ENCODE measurements at regions not wholly inside any gene's neighbourhood (a gene's known extent, or its start where the extent isn't known, plus 50 kb on each side); places are given as distances from the start of the nearest gene placed in this dataset.

DNA sequence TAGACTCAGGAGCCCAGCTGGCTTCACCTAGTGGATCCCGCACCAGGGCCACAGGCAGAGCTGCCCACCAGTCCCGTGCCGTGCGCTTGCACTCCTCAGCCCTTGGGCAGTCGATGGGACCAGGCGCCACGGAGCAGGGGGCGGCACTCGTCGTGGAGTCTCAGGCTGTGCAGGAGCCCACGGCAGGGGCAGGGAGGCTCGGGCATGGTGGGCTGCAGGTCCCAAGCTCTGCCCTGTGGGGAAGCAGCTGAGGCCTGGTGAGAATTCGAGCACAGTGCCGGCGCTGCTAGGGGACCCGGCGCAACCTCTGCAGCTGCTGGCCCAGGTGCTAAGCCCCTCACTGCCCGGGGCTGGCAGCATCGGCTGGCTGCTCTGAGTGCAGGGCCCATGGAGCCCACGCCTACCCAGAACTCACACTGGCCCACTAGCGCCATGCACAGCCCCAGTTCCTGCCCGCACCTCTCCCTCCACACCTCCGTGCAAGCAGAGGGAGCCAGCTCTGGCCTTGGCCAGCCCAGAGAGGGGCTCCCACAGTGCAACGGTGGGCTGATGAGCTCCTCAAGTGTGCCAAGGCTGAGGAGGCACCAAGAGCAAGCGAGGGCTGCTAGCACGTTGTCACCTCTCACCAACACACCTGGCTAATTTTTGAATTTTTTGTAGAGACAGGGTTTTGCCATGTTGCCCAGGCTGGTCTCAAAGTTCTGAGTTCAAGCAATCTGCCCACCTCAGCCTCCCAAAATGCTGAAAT, 116.1 kb downstream of the SPTSSA start:
- TF ChIP-seq, protein P1, sequence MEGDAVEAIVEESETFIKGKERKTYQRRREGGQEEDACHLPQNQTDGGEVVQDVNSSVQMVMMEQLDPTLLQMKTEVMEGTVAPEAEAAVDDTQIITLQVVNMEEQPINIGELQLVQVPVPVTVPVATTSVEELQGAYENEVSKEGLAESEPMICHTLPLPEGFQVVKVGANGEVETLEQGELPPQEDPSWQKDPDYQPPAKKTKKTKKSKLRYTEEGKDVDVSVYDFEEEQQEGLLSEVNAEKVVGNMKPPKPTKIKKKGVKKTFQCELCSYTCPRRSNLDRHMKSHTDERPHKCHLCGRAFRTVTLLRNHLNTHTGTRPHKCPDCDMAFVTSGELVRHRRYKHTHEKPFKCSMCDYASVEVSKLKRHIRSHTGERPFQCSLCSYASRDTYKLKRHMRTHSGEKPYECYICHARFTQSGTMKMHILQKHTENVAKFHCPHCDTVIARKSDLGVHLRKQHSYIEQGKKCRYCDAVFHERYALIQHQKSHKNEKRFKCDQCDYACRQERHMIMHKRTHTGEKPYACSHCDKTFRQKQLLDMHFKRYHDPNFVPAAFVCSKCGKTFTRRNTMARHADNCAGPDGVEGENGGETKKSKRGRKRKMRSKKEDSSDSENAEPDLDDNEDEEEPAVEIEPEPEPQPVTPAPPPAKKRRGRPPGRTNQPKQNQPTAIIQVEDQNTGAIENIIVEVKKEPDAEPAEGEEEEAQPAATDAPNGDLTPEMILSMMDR (IDR thresholded peaks at IDR 0.05; ENCODE audit: low read depth, low read length, poor library complexity, severe bottlenecking) = no peak
- TF ChIP-seq EZH2phosphoT487 (IDR thresholded peaks at IDR 0.05; ENCODE audit: borderline replicate concordance, low read length) = no peak
